GM18873 (cell line): ENCODE measurements at regions not wholly inside any gene's neighbourhood (a gene's known extent, or its start where the extent isn't known, plus 50 kb on each side); places are given as distances from the start of the nearest gene placed in this dataset.

Source experiments
- ATAC-seq: cut with Tn5 transposase; IDR thresholded peaks from one replicate; pipeline ENCODE4 v1.9.1; 2021; ENCODE audit warnings: mild to moderate bottlenecking, moderate library complexity, moderate number of reproducible peaks; ENCODE audit not compliant: unreplicated experiment, low FRiP score

DNA sequence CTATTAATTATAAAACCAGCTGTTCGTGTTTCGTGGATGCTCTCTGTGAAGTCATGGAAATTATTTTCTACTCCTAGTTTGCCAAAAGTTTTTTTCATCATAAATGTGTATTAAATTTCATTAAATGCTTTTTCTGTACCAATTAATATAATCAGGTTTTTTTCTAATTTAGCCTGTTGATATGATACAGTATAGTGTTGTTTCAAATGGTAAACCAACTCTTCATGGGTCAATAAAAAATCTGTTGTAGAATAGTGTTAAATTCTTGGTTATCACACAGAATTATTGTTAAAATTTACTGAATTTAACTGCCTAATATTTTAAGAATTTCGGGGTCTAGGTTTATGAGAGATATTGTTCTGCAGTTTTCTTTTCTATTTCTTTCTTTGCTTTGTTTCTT lies 505.9 kb upstream of the MANEA start:
- no peak for ATAC-seq

DNA sequence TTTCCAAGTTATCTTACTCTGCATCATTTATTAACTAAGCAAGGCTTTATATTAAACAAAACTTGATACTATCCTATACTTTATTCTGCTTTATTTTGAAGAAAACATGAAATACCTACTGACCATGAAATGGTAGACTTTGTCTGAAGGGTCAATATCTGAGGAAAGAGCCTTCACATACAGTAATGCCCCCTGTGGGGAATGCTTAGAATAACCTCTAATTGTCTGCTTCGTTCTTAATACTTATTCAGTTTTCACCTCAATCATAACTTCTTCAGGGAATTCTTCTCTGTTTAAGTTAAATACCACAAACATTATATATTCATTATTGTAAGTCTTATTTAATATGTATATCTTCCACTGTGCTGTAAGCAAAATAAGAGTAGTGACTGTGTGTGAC lies 498.9 kb upstream of the MANEA start:
- ATAC-seq = no peak

DNA sequence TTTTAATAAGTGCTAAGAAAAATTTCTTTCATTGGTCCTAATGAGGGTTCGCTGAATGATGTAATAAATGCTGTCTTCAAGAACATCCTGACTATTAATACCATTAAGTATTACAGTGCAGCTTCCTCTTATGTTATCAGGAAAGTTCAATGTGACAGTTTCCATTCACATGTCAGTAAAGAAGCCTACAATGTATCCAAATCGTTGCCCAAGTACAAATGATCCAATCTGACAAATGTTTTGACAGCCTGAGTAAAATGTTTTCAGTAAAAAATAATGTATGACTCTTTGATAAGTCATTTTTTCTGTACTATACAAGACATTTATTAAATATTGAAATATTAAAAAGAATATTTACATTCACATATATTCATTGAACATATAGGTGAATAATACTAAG lies 496.1 kb upstream of the MANEA start:
- ATAC-seq = no peak

DNA sequence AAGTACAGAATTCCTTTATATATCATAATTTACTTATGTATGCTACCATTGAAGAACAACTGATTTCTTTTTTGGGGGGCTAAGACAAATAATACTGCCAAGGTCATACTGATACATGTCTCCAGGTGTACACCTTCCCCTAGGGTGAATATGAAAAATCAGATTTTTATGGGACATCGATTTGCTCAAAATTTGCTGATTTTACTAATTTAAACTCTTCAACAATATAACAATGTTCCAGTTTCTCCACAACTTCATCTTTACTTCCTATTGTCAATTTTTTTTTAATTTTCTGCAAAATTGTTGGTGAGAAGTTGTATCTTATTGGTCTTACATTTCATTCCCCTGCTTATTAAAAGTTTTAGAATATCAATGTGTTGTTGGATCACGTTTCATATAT lies 495.4 kb upstream of the MANEA start:
- ATAC-seq = no peak

DNA sequence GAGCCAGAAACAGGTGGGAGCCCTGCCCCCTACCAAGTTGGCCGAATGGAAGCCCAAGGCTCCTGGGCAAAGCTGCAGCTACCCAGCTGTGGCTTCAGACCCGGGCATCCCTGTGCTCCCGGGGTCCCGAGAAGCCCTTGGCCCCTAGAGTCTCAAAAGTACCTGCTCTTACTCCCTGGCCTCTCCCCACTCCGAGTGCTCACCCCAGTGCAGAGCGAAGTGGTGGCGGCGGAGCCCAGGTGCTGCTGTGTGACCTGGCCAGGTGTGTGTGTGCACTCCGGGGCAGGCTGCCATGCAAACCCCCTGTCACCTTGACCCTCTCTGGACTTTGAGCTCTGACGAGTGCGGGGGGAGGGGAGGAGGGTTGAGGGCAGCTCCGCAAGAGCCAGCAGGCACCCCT lies 493.8 kb upstream of the MANEA start:
- no peak for ATAC-seq

DNA sequence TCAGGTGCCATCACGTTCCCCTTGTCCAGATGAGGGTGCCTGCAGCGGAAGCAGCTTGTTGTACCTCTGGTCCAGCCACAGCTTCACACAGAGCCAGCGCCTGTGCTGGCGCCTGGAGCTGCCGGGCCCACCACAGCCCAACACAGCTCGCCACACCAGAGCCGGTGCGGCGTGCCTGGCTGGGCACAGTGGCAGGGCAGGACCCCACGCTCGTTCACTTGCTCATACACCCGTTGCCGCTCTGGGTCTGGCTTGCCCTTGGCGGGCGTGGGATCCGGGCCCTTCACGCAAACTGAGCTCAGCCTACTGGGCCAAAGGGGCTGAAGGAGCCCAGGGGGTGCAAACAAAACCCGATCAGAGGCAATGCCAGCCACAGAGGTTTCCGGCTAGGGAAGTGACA lies 492.5 kb upstream of the MANEA start:
- no peak for ATAC-seq

DNA sequence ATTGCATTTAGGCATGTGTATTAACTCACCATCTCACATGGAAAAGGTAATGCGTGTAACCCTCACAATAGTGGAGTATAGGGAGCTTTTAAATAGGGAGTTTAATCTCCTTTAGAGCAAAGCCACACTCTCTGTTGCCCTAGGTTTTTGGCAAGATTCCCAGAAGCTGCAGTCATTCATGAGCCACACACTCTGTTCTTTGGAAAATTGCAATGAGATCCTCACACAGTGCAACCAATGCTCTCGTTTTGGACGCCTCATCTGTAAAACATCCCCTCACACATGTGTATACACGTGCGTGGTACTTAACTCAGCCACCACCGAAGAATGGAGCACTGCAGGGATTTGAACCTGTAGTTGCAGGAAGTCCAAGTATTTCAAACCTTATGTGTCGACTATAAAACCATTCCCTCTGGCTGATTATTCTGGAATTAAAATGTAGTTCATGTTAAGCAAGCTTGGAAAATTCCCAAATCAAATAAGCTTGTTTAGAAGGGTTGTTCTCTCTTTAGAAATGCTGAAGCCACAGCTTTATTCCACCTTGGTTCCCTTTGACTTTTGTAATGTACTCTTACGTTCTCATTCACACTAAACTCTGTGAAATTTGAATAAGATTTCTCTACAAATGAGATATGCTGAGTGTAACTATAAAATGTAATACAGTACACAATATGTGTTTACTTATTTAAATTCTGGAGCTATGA lies 489.8 kb upstream of the MANEA start:
- no peak for ATAC-seq

DNA sequence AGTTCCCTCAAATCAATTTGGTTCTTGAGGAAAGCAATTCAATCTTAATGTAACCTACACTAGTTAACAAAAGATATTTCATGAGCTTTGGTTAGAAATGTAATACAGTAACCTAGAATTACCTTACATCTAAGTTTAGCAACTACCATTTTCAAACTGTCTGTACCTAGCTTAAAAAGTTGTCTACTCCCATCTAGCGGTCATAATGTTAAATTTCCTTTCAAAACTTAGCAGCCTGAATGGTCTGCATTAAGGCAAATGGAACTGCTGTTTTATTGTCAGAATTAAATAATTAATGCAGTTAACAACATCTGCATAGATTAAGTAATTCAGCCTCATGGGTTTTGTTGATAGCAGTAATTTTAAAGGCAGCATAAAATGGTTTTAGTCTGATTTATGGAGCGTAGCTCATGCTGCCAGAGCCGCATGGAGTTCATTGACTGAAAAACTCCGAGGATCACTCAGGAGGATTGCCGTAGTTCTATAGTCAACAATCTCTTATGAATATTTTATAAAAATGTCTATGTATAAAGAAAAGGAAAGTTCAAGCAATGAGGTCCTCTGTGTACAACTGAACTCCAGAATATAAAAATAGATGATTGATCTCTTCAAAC lies 485.4 kb upstream of the MANEA start:
- peak; percentile 79 for ATAC-seq

DNA sequence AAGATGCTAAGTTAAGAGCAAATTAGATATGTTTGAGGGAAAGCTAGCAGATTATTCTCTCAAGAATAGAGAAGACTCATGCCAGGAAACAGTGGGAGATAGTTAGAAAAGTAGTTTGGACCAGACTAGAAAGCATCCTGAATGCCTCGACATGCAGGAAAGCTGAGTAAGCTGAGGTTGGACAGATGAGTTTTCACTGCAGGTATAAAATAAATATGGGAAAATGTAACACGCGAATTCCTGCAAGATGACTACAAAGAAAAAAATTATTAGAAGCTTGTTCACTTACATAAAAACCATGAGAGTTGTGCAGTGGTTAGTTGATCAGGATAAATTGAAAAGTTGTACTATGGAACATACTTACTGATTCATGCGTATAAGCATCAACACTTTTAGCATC lies 484.2 kb upstream of the MANEA start:
- no peak for ATAC-seq

DNA sequence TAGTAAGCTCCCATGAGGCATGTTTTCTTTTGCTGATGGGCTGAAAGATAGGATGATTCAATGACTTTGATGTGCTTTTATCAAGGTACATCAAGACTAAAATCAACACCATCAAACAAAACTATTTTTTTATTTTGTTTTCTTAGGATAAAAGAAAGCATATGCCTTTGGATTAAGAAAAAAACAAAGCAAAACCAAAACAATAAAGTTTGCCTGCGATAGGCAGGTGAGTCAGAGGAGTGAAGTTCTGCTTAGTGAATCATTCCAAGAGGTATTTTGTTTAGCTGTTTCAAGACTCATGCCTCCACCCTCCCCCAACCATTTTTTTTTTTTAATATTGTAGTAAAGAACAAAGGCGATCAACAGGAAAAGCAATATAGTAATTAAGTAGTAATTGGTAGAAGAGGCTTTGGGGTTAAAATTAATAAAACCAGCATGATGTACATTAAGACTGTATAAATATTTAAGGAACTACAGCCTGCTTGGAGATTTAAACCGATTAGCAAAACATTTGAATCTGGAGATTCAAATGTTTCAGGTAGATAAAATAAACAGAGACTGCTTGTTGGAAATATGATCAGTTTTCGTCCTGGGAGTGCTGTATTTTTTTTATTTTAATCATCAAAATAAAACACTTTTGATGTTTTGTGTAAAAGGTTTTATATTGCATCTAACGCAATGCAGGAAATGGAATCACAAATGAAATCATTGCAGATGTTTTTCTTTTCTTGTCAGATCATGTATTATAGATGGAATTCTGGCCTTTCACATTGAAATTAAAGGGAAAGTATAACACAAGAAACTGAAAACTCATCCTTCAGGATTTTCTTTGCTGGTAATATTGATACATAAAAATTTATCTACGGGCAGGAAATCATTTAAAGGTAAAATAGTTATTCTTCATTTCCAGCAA lies 482.3 kb upstream of the MANEA start:
- ATAC-seq = no peak

DNA sequence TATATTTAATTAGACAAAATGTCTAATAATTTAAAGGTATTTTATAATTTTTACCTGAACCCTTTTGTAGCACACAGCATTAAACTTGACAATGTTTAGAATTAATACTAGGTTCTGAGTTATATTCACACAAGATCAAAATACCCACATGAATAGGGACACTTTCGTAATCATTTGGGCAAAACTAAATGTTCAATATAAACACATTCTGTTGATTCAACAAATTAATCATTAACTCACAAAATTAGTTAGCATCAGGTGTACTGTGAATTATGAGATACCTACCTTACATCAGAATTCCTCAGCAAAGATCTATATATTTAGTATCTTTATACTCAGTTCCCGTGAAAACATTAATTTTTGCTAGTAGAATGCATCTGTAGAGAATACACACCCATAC lies 481.5 kb upstream of the MANEA start:
- ATAC-seq = no peak

DNA sequence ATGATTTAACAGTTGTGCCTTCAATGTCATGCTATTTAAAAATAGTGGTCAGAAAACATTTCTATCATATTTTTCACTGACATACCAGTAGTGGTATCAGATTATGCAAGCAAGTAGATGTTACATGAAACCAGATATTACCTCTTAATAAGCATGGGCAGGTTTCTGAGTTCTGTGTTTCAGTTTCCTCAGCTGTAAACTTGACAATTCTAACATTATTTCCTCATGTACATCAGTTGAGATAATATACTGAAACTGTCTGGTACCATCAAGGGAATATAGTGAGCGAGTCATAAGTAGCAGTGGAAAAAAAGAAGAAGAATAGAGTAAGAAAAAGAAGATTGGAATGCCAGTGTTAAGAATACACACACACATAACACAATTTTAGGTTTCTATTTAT lies 477.9 kb upstream of the MANEA start:
- no peak for ATAC-seq

DNA sequence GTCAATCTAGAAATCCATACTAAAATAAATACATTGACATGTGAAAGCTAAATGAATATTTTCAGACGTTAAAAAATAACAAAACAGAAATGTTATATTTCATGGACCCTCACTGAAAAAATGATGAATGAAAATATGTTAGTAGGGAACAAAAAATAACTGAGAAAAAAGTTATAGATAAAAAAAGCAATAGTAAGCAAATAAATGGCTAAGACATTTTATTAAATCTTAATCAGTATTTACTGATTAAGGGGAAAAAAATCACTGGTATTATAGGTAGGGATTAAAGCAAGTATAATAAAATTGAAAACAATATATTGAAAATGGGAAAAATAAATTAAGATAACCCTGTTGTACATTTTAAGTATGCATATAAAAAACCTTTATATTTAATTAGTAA lies 468.1 kb upstream of the MANEA start:
- ATAC-seq = no peak

DNA sequence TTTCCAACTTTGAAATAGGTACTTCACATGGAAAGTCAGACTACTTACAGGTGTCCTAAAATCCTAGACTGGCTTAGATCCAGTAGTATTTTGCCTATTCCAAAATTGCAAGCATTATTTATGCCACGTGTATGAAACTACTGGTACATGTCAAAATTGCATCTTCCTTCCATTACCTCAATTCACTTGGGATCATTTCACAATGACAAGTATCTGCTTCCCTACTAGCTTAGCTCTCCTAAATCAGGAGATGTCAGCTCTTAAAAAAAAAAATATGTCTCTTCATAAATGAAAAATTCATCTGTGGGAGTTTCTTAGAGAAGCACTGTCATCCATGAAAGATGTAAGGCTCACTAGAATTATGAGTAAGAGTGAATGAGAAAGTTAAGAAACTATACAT lies 466.6 kb upstream of the MANEA start:
- no peak for ATAC-seq

DNA sequence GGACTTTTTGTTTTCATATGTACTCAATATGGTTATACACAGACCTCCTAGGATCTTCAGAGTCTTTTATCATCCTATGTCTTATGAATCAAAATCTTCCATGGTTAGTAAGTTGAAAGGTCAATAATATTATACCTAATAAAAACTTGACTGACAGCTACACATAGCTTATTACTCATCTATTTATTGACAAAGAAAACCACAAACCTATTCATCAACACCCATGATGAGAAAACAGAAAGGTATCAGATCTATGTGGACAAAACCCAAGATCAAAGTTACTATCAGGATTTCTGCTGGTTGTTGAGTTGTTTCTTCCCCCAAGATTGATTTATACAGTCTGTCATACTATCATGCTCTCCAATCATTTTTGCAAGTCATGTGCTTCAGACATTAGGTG lies 460.1 kb upstream of the MANEA start:
- ATAC-seq = no peak

DNA sequence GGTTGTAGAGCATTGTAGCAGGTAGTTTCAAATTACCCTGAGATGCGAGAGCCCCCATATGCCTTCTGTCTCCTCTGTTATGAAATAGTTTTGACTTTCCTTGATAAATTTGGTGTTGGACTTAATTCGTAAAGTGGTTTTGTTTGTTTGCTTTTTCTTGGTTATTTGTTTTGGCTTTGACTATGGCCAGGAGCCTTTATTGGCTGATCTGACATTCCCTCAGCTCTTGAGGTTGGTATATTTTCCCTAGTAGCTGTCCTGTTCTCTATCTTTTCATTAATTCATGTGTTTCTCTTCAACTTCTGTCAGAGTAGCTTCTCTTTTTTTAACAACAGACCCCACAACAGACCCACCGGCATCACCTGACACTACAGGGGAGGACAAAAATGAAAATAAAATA lies 457.4 kb upstream of the MANEA start:
- no peak for ATAC-seq

DNA sequence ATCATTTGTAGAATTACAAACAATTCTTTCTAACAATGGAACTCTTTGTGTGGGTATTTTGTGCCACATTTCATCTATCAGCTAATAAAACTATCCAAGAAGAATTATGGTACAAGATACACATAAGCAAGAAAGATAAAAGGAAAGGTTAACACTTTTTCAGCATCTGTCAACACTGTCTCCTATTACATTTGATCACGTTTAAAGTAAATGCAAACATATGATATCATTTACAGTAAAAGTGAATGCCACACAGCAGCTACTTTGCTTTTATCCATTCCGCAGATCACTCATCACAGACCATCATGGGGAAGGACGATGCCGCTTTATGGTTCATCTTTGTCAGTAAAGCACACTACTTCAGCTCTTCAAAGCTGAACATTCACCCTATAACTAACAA lies 456.4 kb upstream of the MANEA start:
- ATAC-seq = no peak

DNA sequence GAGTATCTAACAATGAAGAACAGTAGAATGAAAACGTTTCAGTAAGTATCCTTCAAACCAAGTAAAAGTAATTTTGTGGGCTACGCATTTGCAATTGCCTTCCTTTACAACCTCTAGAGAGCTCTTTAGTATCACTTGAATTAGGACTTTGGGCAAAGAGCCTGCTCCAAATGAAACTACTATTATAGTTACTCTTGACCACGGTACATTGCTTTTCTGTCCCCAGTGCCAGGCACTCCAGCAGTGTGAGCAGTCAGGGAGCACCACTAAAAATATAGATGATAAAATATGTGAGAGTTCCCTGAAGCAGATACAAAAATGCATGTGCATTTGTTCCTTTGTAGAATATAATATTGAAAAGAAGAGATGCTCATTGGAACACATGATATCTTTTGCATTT lies 450.1 kb upstream of the MANEA start:
- no peak for ATAC-seq

DNA sequence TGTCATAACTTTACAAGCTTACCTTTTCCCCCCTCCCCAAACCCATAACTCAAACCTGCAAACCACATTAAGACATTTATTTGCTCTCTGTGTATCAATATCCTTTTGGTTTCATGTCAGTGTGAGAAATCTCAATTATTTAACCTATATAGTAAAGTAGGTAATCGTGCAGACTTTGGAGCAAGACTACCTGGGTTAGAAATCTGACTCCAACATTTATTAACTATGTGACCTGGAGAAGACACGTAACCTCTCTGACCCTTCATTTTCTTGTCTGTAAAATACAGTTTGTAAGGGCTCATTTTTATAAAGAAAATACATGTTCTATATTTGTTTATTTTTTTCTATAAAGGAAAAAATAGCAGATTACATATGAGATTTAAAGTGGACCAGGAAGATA lies 448.9 kb upstream of the MANEA start:
- no peak for ATAC-seq

DNA sequence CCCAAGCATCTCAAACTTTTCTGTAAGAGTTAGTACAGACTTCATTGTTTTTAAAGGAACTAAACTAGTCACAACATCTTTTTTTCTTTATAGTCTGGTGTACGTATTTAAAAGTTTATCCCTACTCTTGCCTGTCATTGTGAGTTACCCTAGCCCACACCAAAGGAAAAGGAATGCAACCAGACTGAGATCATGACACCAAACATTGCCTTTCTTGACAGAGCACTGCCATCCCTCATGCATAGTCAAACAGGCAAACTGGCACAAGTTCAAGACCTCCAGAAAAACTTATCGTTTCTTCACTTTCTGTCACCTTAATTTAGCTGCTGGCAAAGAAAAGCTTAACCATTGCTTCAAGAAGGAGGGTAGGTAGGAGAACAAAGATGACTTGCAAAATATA lies 448.4 kb upstream of the MANEA start:
- ATAC-seq = no peak

DNA sequence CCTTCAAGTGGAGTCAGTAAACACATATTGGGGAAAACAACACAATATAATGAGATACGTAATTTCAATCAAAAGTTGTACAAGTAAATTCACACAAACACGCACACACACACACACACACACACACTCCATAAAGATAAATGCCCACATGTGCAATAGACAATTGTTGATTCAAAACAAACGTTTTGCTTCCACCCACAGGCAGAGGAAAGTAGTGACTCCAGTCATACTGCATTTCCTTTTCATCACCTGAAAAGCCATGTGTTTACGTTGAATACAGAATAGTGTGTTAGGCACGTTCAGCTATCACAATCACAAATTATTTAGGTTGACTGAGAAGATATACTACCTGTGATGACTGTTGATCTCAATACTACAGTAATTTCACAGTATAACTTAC lies 443.8 kb upstream of the MANEA start:
- no peak for ATAC-seq

DNA sequence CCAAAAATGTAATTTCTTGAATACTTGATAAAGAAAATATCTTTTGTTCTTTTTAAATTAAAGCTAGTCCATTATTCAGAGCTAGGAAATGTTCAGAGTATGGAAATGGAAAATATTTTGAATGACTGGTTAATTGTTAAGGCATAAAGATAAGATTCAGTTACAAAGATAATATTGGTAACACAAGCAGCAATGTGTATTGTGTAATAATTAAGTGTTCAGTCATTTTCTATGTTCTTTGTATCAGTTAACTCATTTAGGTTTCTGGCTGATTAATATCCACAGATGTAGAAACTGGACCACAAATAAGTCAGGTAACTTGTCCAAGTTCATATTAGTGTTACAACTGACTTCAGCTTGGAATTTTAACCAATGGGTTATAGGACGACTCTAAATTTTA lies 442.2 kb upstream of the MANEA start:
- ATAC-seq = no peak
